Activated T-helper 1 cell treated with anti-CD3 and anti-CD28 coated beads, Interleukin-12 subunit alpha, Interleukin-12 subunit beta, Interleukin-2, Interleukin-4 antibody, amounts not matched to agents 30 ng/mL and 10 ng/mL and 1 ng/mL, durations not matched to agents 14 hours and 24 hours and 36 hours (primary cell): ENCODE measurements at regions not wholly inside any gene's neighbourhood (a gene's known extent, or its start where the extent isn't known, plus 50 kb on each side); places are given as distances from the start of the nearest gene placed in this dataset.

Source experiments
- DNase-seq: peaks from one replicate; pipeline ENCODE4 v3.0.0; 2021; ENCODE audit warnings: low spot score
- H3K27ac Mint-ChIP-seq: one replicate; pipeline ENCODE4 v1.8.0; 2021; ENCODE audit warnings: mild to moderate bottlenecking, mixed read lengths
- H3K27me3 Mint-ChIP-seq: one replicate; pipeline ENCODE4 v1.8.0; 2022; ENCODE audit warnings: mild to moderate bottlenecking, moderate library complexity, mixed read lengths; ENCODE audit not compliant: insufficient read depth
- H3K36me3 Mint-ChIP-seq: one replicate; pipeline ENCODE4 v1.8.0; 2021; ENCODE audit warnings: low read depth, mixed read lengths
- H3K4me1 Mint-ChIP-seq: one replicate; pipeline ENCODE4 v1.8.0; 2021; ENCODE audit warnings: low read depth, mixed read lengths
- H3K4me3 Mint-ChIP-seq: one replicate; pipeline ENCODE4 v1.8.0; 2021; ENCODE audit warnings: mild to moderate bottlenecking, moderate library complexity, mixed read lengths
- H3K9me3 Mint-ChIP-seq: one replicate; pipeline ENCODE4 v1.8.0; 2021; ENCODE audit warnings: mixed read lengths
- intact Hi-C: fragments of 100-400 bp; cut with micrococcal nuclease; formaldehyde crosslinking; loops from one replicate; pipeline ENCODE4 v1.15.1; 2024

- no peaks in the 10 kb centered on the region for H3K4me1 Mint-ChIP-seq
- no peak overlapping the region for H3K4me3 Mint-ChIP-seq
- no peaks in the 10 kb centered on the region for H3K36me3 Mint-ChIP-seq
- no peaks in the 10 kb centered on the region for H3K9me3 Mint-ChIP-seq
- no peak overlapping the region for H3K27ac Mint-ChIP-seq
- no peak for DNase-seq
- intact Hi-C loops = no loop called here
- H3K27me3 Mint-ChIP-seq = no peaks in the 10 kb centered on the region
Observed at GRCh38 chr6:132100388-132100990, 149.3 kb upstream of the CCN2 start.

- no peak overlapping the region for H3K27ac Mint-ChIP-seq
Observed at GRCh38 chr6:132096996-132097395, 145.8 kb upstream of the CCN2 start.

GRCh38 chr6:132096245-132096644, 145.1 kb upstream of the CCN2 start:
- no peaks in the 10 kb centered on the region for H3K9me3 Mint-ChIP-seq
- H3K4me3 Mint-ChIP-seq = no peak overlapping the region
- no peaks in the 10 kb centered on the region for H3K36me3 Mint-ChIP-seq
- H3K27me3 Mint-ChIP-seq = no peaks in the 10 kb centered on the region
- H3K27ac Mint-ChIP-seq = no peak overlapping the region
- DNase-seq = no peak
- H3K4me1 Mint-ChIP-seq = no peaks in the 10 kb centered on the region
- intact Hi-C loops = no loop called here

More at GRCh38 chr6:132096996-132097395, 145.8 kb upstream of the CCN2 start:
- Mint-ChIP-seq H3K27me3 (no peaks in the 10 kb centered on the region), H3K9me3 (no peaks in the 10 kb centered on the region), H3K36me3 (no peaks in the 10 kb centered on the region), H3K4me1 (no peaks in the 10 kb centered on the region), H3K4me3 (no peak overlapping the region)
- intact Hi-C loops = no loop called here
- no peak for DNase-seq

GRCh38 chr6:132089173-132089572, 138.0 kb upstream of the CCN2 start:
- peaks cover 2% of the 10 kb centered on the region for H3K27me3 Mint-ChIP-seq
- no peaks in the 10 kb centered on the region for H3K36me3 Mint-ChIP-seq
- no peaks in the 10 kb centered on the region for H3K4me1 Mint-ChIP-seq
- intact Hi-C loops = no loop called here
- no peak for DNase-seq
- no peak overlapping the region for H3K27ac Mint-ChIP-seq
- no peaks in the 10 kb centered on the region for H3K9me3 Mint-ChIP-seq
- H3K4me3 Mint-ChIP-seq = no peak overlapping the region

- no peak overlapping the region for H3K27ac Mint-ChIP-seq
- H3K27me3 Mint-ChIP-seq = peaks cover 2% of the 10 kb centered on the region
- H3K9me3 Mint-ChIP-seq = no peaks in the 10 kb centered on the region
- no peak for DNase-seq
- no peaks in the 10 kb centered on the region for H3K4me1 Mint-ChIP-seq
- no peak overlapping the region for H3K4me3 Mint-ChIP-seq
- intact Hi-C loops = no loop called here
- no peaks in the 10 kb centered on the region for H3K36me3 Mint-ChIP-seq
Observed at GRCh38 chr6:132088150-132088549, 137.0 kb upstream of the CCN2 start.

- H3K4me3 Mint-ChIP-seq = no peak overlapping the region
- peaks cover 2% of the 10 kb centered on the region for H3K27me3 Mint-ChIP-seq
- DNase-seq = no peak
- H3K27ac Mint-ChIP-seq = no peak overlapping the region
- intact Hi-C loops = no loop called here
- no peaks in the 10 kb centered on the region for H3K9me3 Mint-ChIP-seq
- H3K36me3 Mint-ChIP-seq = no peaks in the 10 kb centered on the region
- no peaks in the 10 kb centered on the region for H3K4me1 Mint-ChIP-seq
Observed at GRCh38 chr6:132087391-132087790, 136.2 kb upstream of the CCN2 start.

GRCh38 chr6:132085731-132086130, 134.6 kb upstream of the CCN2 start:
- Mint-ChIP-seq H3K9me3 (no peaks in the 10 kb centered on the region), H3K27me3 (peaks cover 2% of the 10 kb centered on the region), H3K4me1 (no peaks in the 10 kb centered on the region), H3K27ac (no peak overlapping the region), H3K36me3 (no peaks in the 10 kb centered on the region), H3K4me3 (no peak overlapping the region)
- DNase-seq = no peak
- intact Hi-C loops = no loop called here

- Mint-ChIP-seq H3K27ac (no peak overlapping the region), H3K27me3 (peaks cover 2% of the 10 kb centered on the region)
Observed at GRCh38 chr6:132084811-132085509, 133.8 kb upstream of the CCN2 start.

GRCh38 chr6:132082421-132082820, 131.2 kb upstream of the CCN2 start:
- Mint-ChIP-seq H3K4me1 (no peaks in the 10 kb centered on the region), H3K27me3 (peaks cover 2% of the 10 kb centered on the region)

More at GRCh38 chr6:132084811-132085509, 133.8 kb upstream of the CCN2 start:
- no peaks in the 10 kb centered on the region for H3K9me3 Mint-ChIP-seq
- no peak for DNase-seq
- no peak overlapping the region for H3K4me3 Mint-ChIP-seq
- no peaks in the 10 kb centered on the region for H3K4me1 Mint-ChIP-seq
- H3K36me3 Mint-ChIP-seq = no peaks in the 10 kb centered on the region
- intact Hi-C loops = no loop called here

GRCh38 chr6:132081338-132081737, 130.2 kb upstream of the CCN2 start:
- H3K27ac Mint-ChIP-seq = no peak overlapping the region
- intact Hi-C loops = no loop called here

More at GRCh38 chr6:132082421-132082820, 131.2 kb upstream of the CCN2 start:
- Mint-ChIP-seq H3K27ac (no peak overlapping the region), H3K36me3 (no peaks in the 10 kb centered on the region), H3K9me3 (no peaks in the 10 kb centered on the region), H3K4me3 (no peak overlapping the region)
- intact Hi-C loops = no loop called here
- DNase-seq = no peak

GRCh38 chr6:132079286-132079685, 128.1 kb upstream of the CCN2 start:
- Mint-ChIP-seq H3K27ac (no peak overlapping the region), H3K4me1 (no peaks in the 10 kb centered on the region), H3K9me3 (no peaks in the 10 kb centered on the region), H3K27me3 (no peaks in the 10 kb centered on the region), H3K36me3 (no peaks in the 10 kb centered on the region), H3K4me3 (no peak overlapping the region)
- intact Hi-C loops = no loop called here
- no peak for DNase-seq

More at GRCh38 chr6:132081338-132081737, 130.2 kb upstream of the CCN2 start:
- no peaks in the 10 kb centered on the region for H3K36me3 Mint-ChIP-seq
- H3K27me3 Mint-ChIP-seq = no peaks in the 10 kb centered on the region
- no peaks in the 10 kb centered on the region for H3K4me1 Mint-ChIP-seq
- H3K4me3 Mint-ChIP-seq = no peak overlapping the region
- no peaks in the 10 kb centered on the region for H3K9me3 Mint-ChIP-seq
- no peak for DNase-seq

- Mint-ChIP-seq H3K27ac (no peak overlapping the region), H3K36me3 (no peaks in the 10 kb centered on the region), H3K27me3 (no peaks in the 10 kb centered on the region), H3K4me3 (no peak overlapping the region), H3K9me3 (no peaks in the 10 kb centered on the region), H3K4me1 (no peaks in the 10 kb centered on the region)
- DNase-seq = no peak
- intact Hi-C loops = no loop called here
Observed at GRCh38 chr6:132076452-132076851, 125.3 kb upstream of the CCN2 start.

- Mint-ChIP-seq H3K9me3 (no peaks in the 10 kb centered on the region), H3K36me3 (no peaks in the 10 kb centered on the region), H3K27me3 (no peaks in the 10 kb centered on the region), H3K4me3 (no peak overlapping the region), H3K4me1 (no peaks in the 10 kb centered on the region), H3K27ac (no peak overlapping the region)
- intact Hi-C loops = no loop called here
- no peak for DNase-seq
Observed at GRCh38 chr6:132072831-132073230, 121.7 kb upstream of the CCN2 start.
